Calu3 (cell line): ENCODE measurements at regions not wholly inside any gene's neighbourhood (a gene's known extent, or its start where the extent isn't known, plus 50 kb on each side); places are given as distances from the start of the nearest gene placed in this dataset.

ENCODE experiments used
- BruUV-seq: library from RNA; stranded (reverse); fragments of 400-500 nt; replicated peaks from 2 replicates; lab custom pipeline; 2021; lab: Mats Ljungman, UMichigan
- CTCF ChIA-PET: fragments of 300-600 bp; sonication (Branson Sonifier 250); formaldehyde crosslinking; loops from one replicate; lab custom pipeline; 2022; ENCODE audit warnings: antibody characterized with exemption; lab: Charles Lee
- DNase-seq: peaks from one replicate; pipeline ENCODE4 v3.0.0; 2022
- H3K27ac Mint-ChIP-seq: one replicate; pipeline ENCODE4 v1.8.0; 2022; ENCODE audit warnings: mixed read lengths; ENCODE audit not compliant: unreplicated experiment
- H3K27me3 Mint-ChIP-seq: one replicate; pipeline ENCODE4 v1.8.0; 2022; ENCODE audit warnings: mixed read lengths; ENCODE audit not compliant: unreplicated experiment
- H3K36me3 Mint-ChIP-seq: one replicate; pipeline ENCODE4 v1.8.0; 2022; ENCODE audit warnings: mild to moderate bottlenecking, moderate library complexity, mixed read lengths; ENCODE audit not compliant: insufficient read depth, unreplicated experiment
- H3K4me1 Mint-ChIP-seq: one replicate; pipeline ENCODE4 v1.8.0; 2022; ENCODE audit warnings: mild to moderate bottlenecking, low read depth, mixed read lengths; ENCODE audit not compliant: unreplicated experiment
- H3K4me3 Mint-ChIP-seq: one replicate; pipeline ENCODE4 v1.8.0; 2022; ENCODE audit warnings: mild to moderate bottlenecking, low read depth, moderate library complexity, mixed read lengths; ENCODE audit not compliant: unreplicated experiment
- H3K9me3 Mint-ChIP-seq: one replicate; pipeline ENCODE4 v1.8.0; 2022; ENCODE audit warnings: low read depth, mixed read lengths; ENCODE audit not compliant: unreplicated experiment
- CTCF ChIP-seq: fragments of 200-600 bp; IDR thresholded peaks from one replicate; pipeline ENCODE4 v1.8.0; 2022; ENCODE audit warnings: antibody characterized with exemption; ENCODE audit not compliant: unreplicated experiment
- intact Hi-C: fragments of 100-400 bp; cut with micrococcal nuclease; formaldehyde crosslinking; loops from one replicate; pipeline ENCODE4 v1.10.0; 2022; ENCODE audit not compliant: unreplicated experiment

GRCh38 chr7:55288070-55288824, 76.9 kb upstream of the LANCL2 start:
- Mint-ChIP-seq H3K4me1 (no peaks in the 10 kb centered on the region), H3K27me3 (peaks cover 95% of the 10 kb centered on the region), H3K27ac (no peak overlapping the region), H3K36me3 (no peaks in the 10 kb centered on the region), H3K4me3 (no peak overlapping the region), H3K9me3 (no peaks in the 10 kb centered on the region)
- intact Hi-C loops: no loop called here
- TF ChIP-seq CTCF: no peak
- CTCF ChIA-PET: interaction anchor here (0.5 to 2.5 kb wide), 3 partner anchors 10 to 111 kb away, joined by 3 to 14 read pairs (median 3); no protein-coding TSS in a partner anchor
- BruUV-seq: no TSS peak
- DNase-seq: no peak

DNA sequence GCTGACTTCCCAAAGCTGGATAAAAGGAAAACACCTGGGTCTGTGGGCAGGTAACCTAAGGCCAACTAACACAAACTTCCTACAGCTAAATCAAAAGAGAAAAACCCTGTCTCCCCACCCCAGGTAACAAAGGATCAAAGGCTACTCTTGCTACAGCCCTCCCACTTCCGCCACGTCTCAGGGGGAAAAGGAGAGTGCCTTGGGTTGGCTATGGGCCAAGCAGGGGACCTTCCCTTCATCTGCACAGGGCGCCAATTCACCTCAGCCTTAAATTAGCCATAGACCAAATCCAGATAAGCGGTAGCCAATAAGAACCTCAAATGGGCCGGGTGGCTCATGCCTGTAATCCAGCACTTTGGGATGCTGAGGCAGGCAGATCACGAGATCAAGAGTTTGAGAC, 69.1 kb upstream of the LANCL2 start:
- Mint-ChIP-seq H3K9me3 (no peaks in the 10 kb centered on the region), H3K36me3 (no peaks in the 10 kb centered on the region), H3K4me1 (no peaks in the 10 kb centered on the region), H3K27ac (no peak overlapping the region), H3K4me3 (no peak overlapping the region), H3K27me3 (peaks cover 59% of the 10 kb centered on the region)
- no TSS peak for BruUV-seq
- no peak for TF ChIP-seq CTCF
- CTCF ChIA-PET: interaction anchor here (0.6 kb wide), 1 partner anchor 132 kb away, joined by 4 read pairs; no protein-coding TSS in a partner anchor
- intact Hi-C loops: no loop called here
- DNase-seq: no peak

GRCh38 chr7:55299273-55299967, 65.7 kb upstream of the LANCL2 start:
- CTCF ChIA-PET: no interaction called here
- H3K9me3 Mint-ChIP-seq: no peaks in the 10 kb centered on the region
- H3K27me3 Mint-ChIP-seq: peaks cover 58% of the 10 kb centered on the region
- H3K27ac Mint-ChIP-seq: no peak overlapping the region
- no TSS peak for BruUV-seq
- no peak for DNase-seq
- H3K36me3 Mint-ChIP-seq: no peaks in the 10 kb centered on the region
- no peak for TF ChIP-seq CTCF
- H3K4me3 Mint-ChIP-seq: no peak overlapping the region
- intact Hi-C loops: no loop called here
- no peaks in the 10 kb centered on the region for H3K4me1 Mint-ChIP-seq

DNA sequence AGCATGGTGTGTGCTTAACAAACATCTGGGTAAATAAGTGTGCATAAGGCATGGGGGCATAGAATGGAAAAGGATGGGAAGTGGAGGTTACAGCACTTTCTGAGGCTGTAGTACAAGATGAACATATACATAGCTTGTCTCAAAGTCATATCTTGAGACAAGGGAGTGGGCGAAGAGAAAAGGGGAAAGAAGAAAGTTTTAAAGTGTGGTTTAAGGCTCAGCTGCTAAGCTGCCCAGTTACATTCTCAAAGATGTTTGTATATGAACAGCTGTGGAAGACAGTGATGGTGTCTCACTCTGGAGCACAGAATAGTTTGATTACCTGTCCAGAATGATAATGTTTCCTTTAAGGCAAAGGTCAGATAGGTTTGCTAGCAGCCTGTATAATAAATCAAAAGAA, 61.9 kb upstream of the LANCL2 start:
- peaks cover 75% of the 10 kb centered on the region for H3K27me3 Mint-ChIP-seq
- CTCF ChIA-PET: no interaction called here
- H3K27ac Mint-ChIP-seq: no peak overlapping the region
- intact Hi-C loops: no loop called here
- DNase-seq: no peak
- no peaks in the 10 kb centered on the region for H3K36me3 Mint-ChIP-seq
- no peak for TF ChIP-seq CTCF
- H3K9me3 Mint-ChIP-seq: no peaks in the 10 kb centered on the region
- BruUV-seq: no TSS peak
- no peaks in the 10 kb centered on the region for H3K4me1 Mint-ChIP-seq
- H3K4me3 Mint-ChIP-seq: no peak overlapping the region
